SK-N-SH (cell line): ENCODE measurements at regions not wholly inside any gene's neighbourhood (a gene's known extent, or its start where the extent isn't known, plus 50 kb on each side); places are given as distances from the start of the nearest gene placed in this dataset.

ENCODE experiments used
- CTCF ChIA-PET: fragments of 300-600, 350-600 bp; formaldehyde crosslinking; extraction: SDS; loops from one replicate; lab custom pipeline; 2021; lab: Yijun Ruan, JAX
- POLR2A ChIA-PET: fragments of 350-600 bp; sonication (Branson Sonifier 250); formaldehyde crosslinking; extraction: SDS; loops from one replicate; lab custom pipeline; 2020; ENCODE audit warnings: antibody characterized with exemption, inconsistent platforms; lab: Yijun Ruan, JAX
- DNase-seq: peaks from one replicate; pipeline ENCODE4 v3.0.0; 2012
- H2AFZ ChIP-seq: fragments of 200-600 bp; sonication (generic); 2 replicates; pipeline ENCODE4 v1.8.1; 2016; ENCODE audit warnings: antibody characterized with exemption, mild to moderate bottlenecking, low read depth
- H3F3A ChIP-seq: fragments of 200-600 bp; sonication (generic); replicated peaks from 2 replicates; pipeline ENCODE3; 2016; ENCODE audit warnings: antibody characterized with exemption, mild to moderate bottlenecking; ENCODE audit not compliant: insufficient read depth
- H3K27ac ChIP-seq, 2 experiments: fragments of 200-500 bp in 1 of 2; fragments of 200-600 bp in 1 of 2; sonication (Bioruptor generic) in 1 of 2; sonication (generic), shearing (Covaris generic) in 1 of 2; 2 replicates each; pipeline versions ENCODE4 v1.5.1 to v1.6.1; 2014 to 2016; ENCODE audit warnings: low read depth in 2 of 2, inconsistent platforms in 1 of 2, low read length in 1 of 2, mild to moderate bottlenecking in 1 of 2, mixed read lengths in 1 of 2
- H3K27me3 ChIP-seq: fragments of 200-600 bp; sonication (generic), shearing (Covaris generic); 2 replicates; pipeline ENCODE4 v1.6.1; 2016; ENCODE audit warnings: mixed run types; ENCODE audit not compliant: insufficient read depth
- H3K36me3 ChIP-seq, 2 experiments: fragments of 200-500 bp in 1 of 2; fragments of 200-600 bp in 1 of 2; sonication (Bioruptor generic) in 1 of 2; sonication (generic) in 1 of 2; replicated peaks in 1 of 2; 2 replicates each; pipeline versions ENCODE3 to v1.5.1; 2014 to 2016; ENCODE audit warnings: low read length in 1 of 2, mild to moderate bottlenecking in 1 of 2; ENCODE audit not compliant: insufficient read depth in 2 of 2, control insufficient read depth in 1 of 2
- H3K4me1 ChIP-seq, 2 experiments: fragments of 200-500 bp in 1 of 2; fragments of 200-600 bp in 1 of 2; sonication (Bioruptor generic) in 1 of 2; sonication (generic), shearing (Covaris generic) in 1 of 2; 2 replicates each; pipeline versions ENCODE4 v1.5.1 to v1.6.1; 2014 to 2016; ENCODE audit warnings: low read depth in 1 of 2, low read length in 1 of 2, mixed run types in 1 of 2; ENCODE audit not compliant: insufficient read depth in 2 of 2, control insufficient read depth in 1 of 2
- H3K4me2 ChIP-seq: fragments of 200-600 bp; sonication (generic), shearing (Covaris generic); 2 replicates; pipeline ENCODE4 v1.6.1; 2017; ENCODE audit warnings: mixed run types
- H3K4me3 ChIP-seq, 2 experiments: fragments of 200-500 bp in 1 of 2; fragments of 200-600 bp in 1 of 2; sonication (Bioruptor generic) in 1 of 2; sonication (generic), shearing (Covaris generic) in 1 of 2; 2 replicates each; pipeline versions ENCODE4 v1.5.1 to v1.8.1; 2014 to 2016; ENCODE audit warnings: low read depth in 2 of 2, inconsistent platforms in 1 of 2, low read length in 1 of 2, mild to moderate bottlenecking in 1 of 2, mixed read lengths in 1 of 2, moderate library complexity in 1 of 2
- H3K79me2 ChIP-seq: fragments of 200-600 bp; sonication (generic); 2 replicates; pipeline ENCODE4 v1.8.1; 2017; ENCODE audit warnings: mild to moderate bottlenecking; ENCODE audit not compliant: insufficient read depth
- H3K9ac ChIP-seq: fragments of 200-600 bp; sonication (generic); 2 replicates; pipeline ENCODE4 v1.6.1; 2017; ENCODE audit warnings: mixed run types
- H3K9me2 ChIP-seq: fragments of 200-600 bp; sonication (generic); 2 replicates; pipeline ENCODE4 v1.6.1; 2017; ENCODE audit warnings: mixed run types
- H3K9me3 ChIP-seq: fragments of 200-600 bp; sonication (generic); 2 replicates; pipeline ENCODE4 v1.6.1; 2017; ENCODE audit warnings: mixed run types, mild to moderate bottlenecking, moderate library complexity
- H4K20me1 ChIP-seq: fragments of 200-600 bp; sonication (generic); 2 replicates; pipeline ENCODE4 v1.6.1; 2017; ENCODE audit warnings: mild to moderate bottlenecking, mixed run types; ENCODE audit not compliant: insufficient read depth
- CTCF ChIP-seq: fragments of 200-600 bp; sonication (generic); IDR thresholded peaks from 2 replicates; pipeline ENCODE4 v1.6.1; 2017; ENCODE audit warnings: antibody characterized with exemption, mild to moderate bottlenecking, moderate library complexity
- ELF1 ChIP-seq: IDR thresholded peaks from 2 replicates; pipeline ENCODE4 v1.4.0; 2012
- FOXJ3 ChIP-seq: sonication (generic); formaldehyde crosslinking; IDR thresholded peaks from 2 replicates; pipeline ENCODE4 v1.5.1; 2020; ENCODE audit warnings: mild to moderate bottlenecking, missing genetic modification reagents
- JUND ChIP-seq: IDR thresholded peaks from 2 replicates; pipeline ENCODE4 v1.4.0; 2012
- MAX ChIP-seq: IDR thresholded peaks from 2 replicates; pipeline ENCODE4 v1.4.0; 2012; ENCODE audit warnings: low read depth
- MEF2A ChIP-seq: IDR thresholded peaks from 2 replicates; pipeline ENCODE4 v1.4.0; 2012; ENCODE audit warnings: low read depth, borderline replicate concordance
- NFIC ChIP-seq: IDR thresholded peaks from 2 replicates; pipeline ENCODE4 v1.4.0; 2012; ENCODE audit warnings: borderline replicate concordance
- NRF1 ChIP-seq: IDR thresholded peaks from 2 replicates; pipeline ENCODE4 v1.6.1; 2012; ENCODE audit warnings: low read depth, mild to moderate bottlenecking, low read length
- PBX3 ChIP-seq: IDR thresholded peaks from 2 replicates; pipeline ENCODE4; 2012
- RFX5 ChIP-seq: IDR thresholded peaks from 2 replicates; pipeline ENCODE4 v1.6.1; 2012; ENCODE audit warnings: mild to moderate bottlenecking, improper control_type of control experiment, low read length
- SMC3 ChIP-seq: IDR thresholded peaks from 2 replicates; pipeline ENCODE4 v1.6.1; 2012; ENCODE audit warnings: low read depth, low read length, improper control_type of control experiment
- TAF1 ChIP-seq: IDR thresholded peaks from 2 replicates; pipeline ENCODE4 v1.6.1; 2012; ENCODE audit warnings: low read depth, mild to moderate bottlenecking, low read length, moderate library complexity, borderline replicate concordance
- TEAD4 ChIP-seq: IDR thresholded peaks from 2 replicates; pipeline ENCODE4 v1.4.0; 2012; ENCODE audit warnings: mild to moderate bottlenecking, borderline replicate concordance; ENCODE audit not compliant: insufficient read depth
- YY1 ChIP-seq: IDR thresholded peaks from 2 replicates; pipeline ENCODE4 v1.4.0; 2012; ENCODE audit warnings: low read depth, mild to moderate bottlenecking
- WGBS: methylation state at CpG from one replicate; pipeline ENCODE4 v1.1.6; 2017; ENCODE audit warnings: low lambda C conversion rate; 5-methylcytosine and 5-hydroxymethylcytosine counted together

DNA sequence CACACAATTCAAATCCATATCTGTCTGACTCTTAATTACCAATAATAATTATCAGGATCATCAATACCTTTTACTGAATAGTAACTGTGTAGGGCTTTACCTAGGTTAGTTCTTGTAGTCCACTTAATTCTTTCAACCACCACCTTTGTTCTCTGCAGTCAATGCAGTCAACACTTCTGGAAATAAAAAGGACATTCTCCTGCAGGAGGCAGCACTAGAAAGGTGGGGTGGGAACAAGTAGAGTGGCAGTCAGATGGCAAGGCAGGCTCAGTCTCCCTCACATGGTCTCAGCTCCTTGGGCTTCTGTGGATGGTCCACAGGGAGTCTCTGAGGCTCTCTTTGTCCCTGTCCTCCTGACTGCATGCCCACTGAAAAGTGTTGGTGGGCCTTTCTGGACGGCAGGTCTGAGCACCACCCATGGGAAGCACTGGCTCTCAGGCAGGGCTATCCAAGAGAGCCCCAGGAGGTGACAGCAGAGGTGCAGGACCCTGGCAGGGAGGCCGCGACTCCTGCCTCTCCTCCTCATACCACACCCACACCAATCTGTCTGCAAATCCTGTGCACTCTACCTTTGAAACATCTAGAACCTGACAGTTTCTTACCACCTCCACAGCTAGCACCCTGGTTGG, 237.3 kb downstream of the FOXD2 start (continued):
- TF ChIP-seq TEAD4 (no peak), MEF2A (no peak)

- H4K20me1 ChIP-seq, result no peaks in the 10 kb centered on the region
- H3K4me2 ChIP-seq, result no peak overlapping the region
- no peaks in the 10 kb centered on the region; a peak in 1 of 4 replicates for H3K4me1 ChIP-seq
- no peaks in the 10 kb centered on the region for H3K9me2 ChIP-seq
- H3K27me3 ChIP-seq, result no peaks in the 10 kb centered on the region
- CTCF ChIA-PET, result interaction anchor here (0.6 to 1.2 kb wide), 4 partner anchors 23 to 110 kb away, joined by 3 read pairs; no protein-coding TSS in a partner anchor
- DNase-seq, result no peak
- TF ChIP-seq PBX3, result no peak
- TF ChIP-seq JUND, result no peak
- no peak for TF ChIP-seq CTCF
- no peak for TF ChIP-seq NFIC
- TF ChIP-seq YY1, result no peak
- TF ChIP-seq NRF1, result no peak
- TF ChIP-seq ELF1, result no peak
- TF ChIP-seq SMC3, result no peak
- no peak for TF ChIP-seq RFX5
- TF ChIP-seq FOXJ3 (CRISPR knock-in tag), result no peak
- TF ChIP-seq TAF1, result no peak
- TF ChIP-seq MAX, result no peak
- H3K79me2 ChIP-seq, result no peaks in the 10 kb centered on the region
- no peak overlapping the region for H2AFZ ChIP-seq
- WGBS, result 58% methylated on average over 11 of the region's 11 CpGs
- H3K4me3 ChIP-seq, result no peak overlapping the region
- POLR2A ChIA-PET, result no interaction called here
- no peaks in the 10 kb centered on the region for H3K36me3 ChIP-seq
- no peak overlapping the region for H3K27ac ChIP-seq
- no peaks in the 10 kb centered on the region for H3F3A ChIP-seq
- H3K9ac ChIP-seq, result no peak overlapping the region
- peaks cover 8% of the 10 kb centered on the region; the same call in 1 of the 2 replicates for H3K9me3 ChIP-seq
Observed at GRCh38 chr1:47675721-47676120, 237.9 kb downstream of the FOXD2 start.
